ENCODE measurements at regions not wholly inside any gene's neighbourhood (a gene's known extent, or its start where the extent isn't known, plus 50 kb on each side); places are given as distances from the start of the nearest gene placed in this dataset.

- TF ChIP-seq RAD21 (IDR thresholded peaks at IDR 0.05; ENCODE audit: low read depth) (no peak), EP300 (IDR thresholded peaks at IDR 0.05; ENCODE audit: borderline replicate concordance) (no peak), TCF12 (IDR thresholded peaks at IDR 0.05; ENCODE audit: low read depth) (no peak), MAX (IDR thresholded peaks at IDR 0.05) (no peak), TAF1 (IDR thresholded peaks at IDR 0.05; ENCODE audit: low read depth) (no peak), YY1 (IDR thresholded peaks at IDR 0.05; ENCODE audit: low read depth) (no peak), CREB1 (IDR thresholded peaks at IDR 0.05; ENCODE audit: low read depth) (no peak), CEBPB (IDR thresholded peaks at IDR 0.05) (no peak), NFIC (IDR thresholded peaks at IDR 0.05) (no peak)
- TF ChIP-seq, protein P1, sequence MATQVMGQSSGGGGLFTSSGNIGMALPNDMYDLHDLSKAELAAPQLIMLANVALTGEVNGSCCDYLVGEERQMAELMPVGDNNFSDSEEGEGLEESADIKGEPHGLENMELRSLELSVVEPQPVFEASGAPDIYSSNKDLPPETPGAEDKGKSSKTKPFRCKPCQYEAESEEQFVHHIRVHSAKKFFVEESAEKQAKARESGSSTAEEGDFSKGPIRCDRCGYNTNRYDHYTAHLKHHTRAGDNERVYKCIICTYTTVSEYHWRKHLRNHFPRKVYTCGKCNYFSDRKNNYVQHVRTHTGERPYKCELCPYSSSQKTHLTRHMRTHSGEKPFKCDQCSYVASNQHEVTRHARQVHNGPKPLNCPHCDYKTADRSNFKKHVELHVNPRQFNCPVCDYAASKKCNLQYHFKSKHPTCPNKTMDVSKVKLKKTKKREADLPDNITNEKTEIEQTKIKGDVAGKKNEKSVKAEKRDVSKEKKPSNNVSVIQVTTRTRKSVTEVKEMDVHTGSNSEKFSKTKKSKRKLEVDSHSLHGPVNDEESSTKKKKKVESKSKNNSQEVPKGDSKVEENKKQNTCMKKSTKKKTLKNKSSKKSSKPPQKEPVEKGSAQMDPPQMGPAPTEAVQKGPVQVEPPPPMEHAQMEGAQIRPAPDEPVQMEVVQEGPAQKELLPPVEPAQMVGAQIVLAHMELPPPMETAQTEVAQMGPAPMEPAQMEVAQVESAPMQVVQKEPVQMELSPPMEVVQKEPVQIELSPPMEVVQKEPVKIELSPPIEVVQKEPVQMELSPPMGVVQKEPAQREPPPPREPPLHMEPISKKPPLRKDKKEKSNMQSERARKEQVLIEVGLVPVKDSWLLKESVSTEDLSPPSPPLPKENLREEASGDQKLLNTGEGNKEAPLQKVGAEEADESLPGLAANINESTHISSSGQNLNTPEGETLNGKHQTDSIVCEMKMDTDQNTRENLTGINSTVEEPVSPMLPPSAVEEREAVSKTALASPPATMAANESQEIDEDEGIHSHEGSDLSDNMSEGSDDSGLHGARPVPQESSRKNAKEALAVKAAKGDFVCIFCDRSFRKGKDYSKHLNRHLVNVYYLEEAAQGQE (IDR thresholded peaks at IDR 0.05; ENCODE audit: low read depth) = no peak
These were observed 270.1 kb upstream of the SHH start for GRCh38 chr7:156082048-156083040.

Data from Ishikawa (cell line).